Endodermal cell (in vitro differentiated cells): ENCODE measurements at regions not wholly inside any gene's neighbourhood (a gene's known extent, or its start where the extent isn't known, plus 50 kb on each side); places are given as distances from the start of the nearest gene placed in this dataset.

ENCODE experiments used
- DNase-seq: peaks from one replicate; pipeline ENCODE4 v3.0.0-alpha.2; 2017
- H3K27ac ChIP-seq: 2 replicates; pipeline ENCODE4 v1.5.1; 2013; ENCODE audit warnings: mild to moderate bottlenecking, low read depth, low read length, moderate library complexity
- H3K27me3 ChIP-seq: 2 replicates; pipeline ENCODE4 v1.6.1; 2013; ENCODE audit warnings: mild to moderate bottlenecking, low read length, moderate library complexity; ENCODE audit not compliant: insufficient read depth, control insufficient read depth, poor library complexity, severe bottlenecking
- H3K36me3 ChIP-seq: 2 replicates; pipeline ENCODE4 v1.7.0; 2013; ENCODE audit warnings: mild to moderate bottlenecking, low read length, moderate library complexity; ENCODE audit not compliant: control insufficient read depth, insufficient read depth
- H3K4me1 ChIP-seq: one replicate; pipeline ENCODE4 v1.7.0; 2013; ENCODE audit warnings: low read length; ENCODE audit not compliant: control insufficient read depth, insufficient read depth
- H3K4me3 ChIP-seq: 2 replicates; pipeline ENCODE4 v1.5.1; 2013; ENCODE audit warnings: mild to moderate bottlenecking, low read length, moderate library complexity
- H3K9ac ChIP-seq: 2 replicates; pipeline ENCODE4 v1.6.1; 2013; ENCODE audit warnings: mild to moderate bottlenecking, low read length, moderate library complexity; ENCODE audit not compliant: poor library complexity, severe bottlenecking; ENCODE audit errors: extremely low read depth
- H3K9me3 ChIP-seq: 2 replicates; pipeline ENCODE4 v1.6.1; 2013; ENCODE audit warnings: mild to moderate bottlenecking, low read length, moderate library complexity; ENCODE audit not compliant: control insufficient read depth
- H3K27ac Mint-ChIP-seq: 2 replicates; pipeline ENCODE4 v1.8.0; 2020; ENCODE audit warnings: mixed read lengths
- H3K27me3 Mint-ChIP-seq: 2 replicates; pipeline ENCODE4 v1.8.0; 2021; ENCODE audit warnings: mild to moderate bottlenecking, mixed read lengths; ENCODE audit not compliant: insufficient read depth
- H3K36me3 Mint-ChIP-seq: 2 replicates; pipeline ENCODE4 v1.8.0; 2020; ENCODE audit warnings: low read depth, mixed read lengths
- H3K4me1 Mint-ChIP-seq: 2 replicates; pipeline ENCODE4 v1.8.0; 2020; ENCODE audit warnings: mixed read lengths
- H3K4me3 Mint-ChIP-seq: 2 replicates; pipeline ENCODE4 v1.8.0; 2020; ENCODE audit warnings: mild to moderate bottlenecking, moderate library complexity, mixed read lengths
- H3K9me3 Mint-ChIP-seq: 2 replicates; pipeline ENCODE4 v1.8.0; 2020; ENCODE audit warnings: mild to moderate bottlenecking, mixed read lengths
- CTCF ChIP-seq: fragments of 200-600 bp; sonication (generic); conservative IDR thresholded peaks from 2 replicates; pipeline ENCODE4 v1.5.0; 2021; ENCODE audit warnings: antibody characterized with exemption, mild to moderate bottlenecking
- WGBS, 2 experiments: methylation state at CpG; one replicate each; pipeline versions ENCODE4 v1.1.5 to v1.1.7; 2013; ENCODE audit warnings: missing lambda C conversion rate in 2 of 2, mixed read lengths in 1 of 2; ENCODE audit not compliant: insufficient coverage in 1 of 2, insufficient read length in 1 of 2; 5-methylcytosine and 5-hydroxymethylcytosine counted together

GRCh38 chr16:87549627-87550494, 52.4 kb upstream of the JPH3 start:
- H3K27me3 ChIP-seq = no peaks in the 10 kb centered on the region
- Mint-ChIP-seq H3K4me1 (no peaks in the 10 kb centered on the region), H3K27me3 (peaks cover 2% of the 10 kb centered on the region), H3K9me3 (peaks cover 13% of the 10 kb centered on the region), H3K4me3 (no peak overlapping the region), H3K36me3 (no peaks in the 10 kb centered on the region), H3K27ac (no peak overlapping the region)
- WGBS, 2 experiments = 86 to 87% methylated on average over 32 to 34 of the region's 34 CpGs
- DNase-seq = no peak
- no peaks in the 10 kb centered on the region for H3K4me1 ChIP-seq
- no peaks in the 10 kb centered on the region for H3K36me3 ChIP-seq
- TF ChIP-seq CTCF = no peak
- no peak overlapping the region for H3K9ac ChIP-seq
- no peak overlapping the region for H3K4me3 ChIP-seq
- H3K9me3 ChIP-seq = no peaks in the 10 kb centered on the region
- H3K27ac ChIP-seq = no peak overlapping the region

GRCh38 chr16:87548046-87548445, 54.3 kb upstream of the JPH3 start:
- Histone ChIP-seq H3K9me3 (no peaks in the 10 kb centered on the region), H3K4me3 (no peak overlapping the region), H3K9ac (no peak overlapping the region), H3K4me1 (no peaks in the 10 kb centered on the region), H3K27ac (no peak overlapping the region), H3K36me3 (no peaks in the 10 kb centered on the region), H3K27me3 (no peaks in the 10 kb centered on the region)
- no peaks in the 10 kb centered on the region for H3K36me3 Mint-ChIP-seq
- TF ChIP-seq CTCF = peak; percentile 14
- H3K4me1 Mint-ChIP-seq = no peaks in the 10 kb centered on the region
- no peak overlapping the region for H3K4me3 Mint-ChIP-seq
- DNase-seq = no peak
- H3K27me3 Mint-ChIP-seq = peaks cover 2% of the 10 kb centered on the region
- WGBS, 2 experiments = 38 to 71% methylated on average over 1 to 3 of the region's 3 CpGs
- no peak overlapping the region for H3K27ac Mint-ChIP-seq
- H3K9me3 Mint-ChIP-seq = peaks cover 13% of the 10 kb centered on the region

GRCh38 chr16:87543436-87544191, 50.8 kb upstream of the ZCCHC14 start:
- no peak overlapping the region for H3K27ac ChIP-seq
- peaks cover 2% of the 10 kb centered on the region for H3K27me3 Mint-ChIP-seq
- H3K9ac ChIP-seq = no peak overlapping the region
- H3K4me1 Mint-ChIP-seq = no peaks in the 10 kb centered on the region
- TF ChIP-seq CTCF = no peak
- WGBS, 2 experiments = 89 to 90% methylated on average over 25 to 28 of the region's 28 CpGs
- no peak overlapping the region for H3K27ac Mint-ChIP-seq
- H3K27me3 ChIP-seq = no peaks in the 10 kb centered on the region
- peaks cover 13% of the 10 kb centered on the region for H3K9me3 Mint-ChIP-seq
- no peaks in the 10 kb centered on the region for H3K9me3 ChIP-seq
- H3K4me1 ChIP-seq = no peaks in the 10 kb centered on the region
- H3K36me3 ChIP-seq = no peaks in the 10 kb centered on the region
- no peak overlapping the region for H3K4me3 ChIP-seq
- H3K36me3 Mint-ChIP-seq = no peaks in the 10 kb centered on the region
- no peak for DNase-seq
- no peak overlapping the region for H3K4me3 Mint-ChIP-seq
